ENCODE measurements at regions not wholly inside any gene's neighbourhood (a gene's known extent, or its start where the extent isn't known, plus 50 kb on each side); places are given as distances from the start of the nearest gene placed in this dataset.

DNA sequence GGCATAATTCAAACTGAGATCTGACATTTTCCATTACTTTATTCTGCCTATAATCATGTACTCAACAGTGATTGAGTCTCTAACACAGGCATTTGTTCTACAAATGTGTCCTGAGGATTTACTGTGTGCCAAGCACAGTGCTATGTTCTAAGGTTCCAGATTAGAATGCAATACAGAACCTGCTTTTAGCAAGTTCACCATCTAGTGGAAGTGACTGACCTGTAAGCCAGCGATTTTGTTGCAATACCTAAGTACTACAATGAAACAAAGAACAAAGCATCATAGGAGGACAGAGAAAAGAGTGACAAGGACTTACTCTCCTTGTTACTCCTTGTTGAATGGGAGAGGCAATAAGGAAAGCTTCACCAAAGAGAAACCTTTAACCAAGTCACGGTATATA lies 348.1 kb downstream of the ELAVL2 start:
- no peak for TF ChIP-seq POLR2A (IDR thresholded peaks at IDR 0.05)
- no peak for TF ChIP-seq POLR2AphosphoS5 (IDR thresholded peaks at IDR 0.05; ENCODE audit: insufficient read depth in 1 of 2, low read depth in 1 of 2)

All from vagina (tissue), 2 donors.